Stimulated activated memory B cell treated with anti-CD40 and anti-IgM and Interleukin-4, amounts not matched to agents 10 μg/mL and 1 μg/mL and 100 μg/mL, for 72 hours (primary cell): ENCODE measurements at regions not wholly inside any gene's neighbourhood (a gene's known extent, or its start where the extent isn't known, plus 50 kb on each side); places are given as distances from the start of the nearest gene placed in this dataset.

Source experiments
- ATAC-seq: fragments of 150-1000 bp; cut with Tn5 transposase; 2 replicates; pipeline ENCODE4 v1.10.0; 2021
- H3K27ac Mint-ChIP-seq: one replicate; pipeline ENCODE4 v1.8.0; 2022; ENCODE audit warnings: mild to moderate bottlenecking, mixed read lengths
- H3K27me3 Mint-ChIP-seq: one replicate; pipeline ENCODE4 v1.8.0; 2022; ENCODE audit warnings: mixed read lengths
- H3K36me3 Mint-ChIP-seq: one replicate; pipeline ENCODE4 v1.8.0; 2022; ENCODE audit warnings: mixed read lengths
- H3K4me1 Mint-ChIP-seq: one replicate; pipeline ENCODE4 v1.8.0; 2022; ENCODE audit warnings: mixed read lengths
- H3K4me3 Mint-ChIP-seq: one replicate; pipeline ENCODE4 v1.8.0; 2022; ENCODE audit warnings: mild to moderate bottlenecking, moderate library complexity, mixed read lengths
- H3K9me3 Mint-ChIP-seq: one replicate; pipeline ENCODE4 v1.8.0; 2022; ENCODE audit warnings: mixed read lengths

GRCh38 chr5:162282191-162282590 lies 214.6 kb downstream of the GABRG2 start:
- no peak for ATAC-seq
- peaks cover 6% of the 10 kb centered on the region for H3K9me3 Mint-ChIP-seq
- no peak overlapping the region for H3K4me3 Mint-ChIP-seq
- no peaks in the 10 kb centered on the region for H3K27me3 Mint-ChIP-seq
- H3K4me1 Mint-ChIP-seq, result no peaks in the 10 kb centered on the region
- H3K36me3 Mint-ChIP-seq, result no peaks in the 10 kb centered on the region
- H3K27ac Mint-ChIP-seq, result no peak overlapping the region

- no peak overlapping the region for H3K4me3 Mint-ChIP-seq
- H3K4me1 Mint-ChIP-seq, result no peaks in the 10 kb centered on the region
- ATAC-seq, result no peak
- no peaks in the 10 kb centered on the region for H3K27me3 Mint-ChIP-seq
- no peaks in the 10 kb centered on the region for H3K36me3 Mint-ChIP-seq
- peaks cover 3% of the 10 kb centered on the region for H3K9me3 Mint-ChIP-seq
- H3K27ac Mint-ChIP-seq, result no peak overlapping the region
Observed at GRCh38 chr5:162283609-162284008, 216.0 kb downstream of the GABRG2 start.

GRCh38 chr5:162288647-162289296 lies 221.2 kb downstream of the GABRG2 start:
- H3K36me3 Mint-ChIP-seq, result no peaks in the 10 kb centered on the region
- no peaks in the 10 kb centered on the region for H3K27me3 Mint-ChIP-seq
- no peak for ATAC-seq
- no peaks in the 10 kb centered on the region for H3K9me3 Mint-ChIP-seq
- no peak overlapping the region for H3K4me3 Mint-ChIP-seq
- H3K27ac Mint-ChIP-seq, result no peak overlapping the region
- H3K4me1 Mint-ChIP-seq, result no peaks in the 10 kb centered on the region

- H3K27me3 Mint-ChIP-seq, result no peaks in the 10 kb centered on the region
- no peaks in the 10 kb centered on the region for H3K9me3 Mint-ChIP-seq
- no peak overlapping the region for H3K4me3 Mint-ChIP-seq
- H3K4me1 Mint-ChIP-seq, result no peaks in the 10 kb centered on the region
- no peak overlapping the region for H3K27ac Mint-ChIP-seq
- H3K36me3 Mint-ChIP-seq, result no peaks in the 10 kb centered on the region
- ATAC-seq, result no peak
Observed at GRCh38 chr5:162289489-162289888, 221.9 kb downstream of the GABRG2 start.

GRCh38 chr5:162299793-162300192 lies 232.2 kb downstream of the GABRG2 start:
- Mint-ChIP-seq H3K4me3 (no peak overlapping the region), H3K4me1 (no peaks in the 10 kb centered on the region), H3K9me3 (peaks cover 3% of the 10 kb centered on the region), H3K27ac (no peak overlapping the region), H3K36me3 (no peaks in the 10 kb centered on the region), H3K27me3 (no peaks in the 10 kb centered on the region)
- ATAC-seq, result no peak

- no peak overlapping the region for H3K4me3 Mint-ChIP-seq
- no peaks in the 10 kb centered on the region for H3K4me1 Mint-ChIP-seq
- H3K9me3 Mint-ChIP-seq, result peaks cover 4% of the 10 kb centered on the region
- ATAC-seq, result no peak
- no peaks in the 10 kb centered on the region for H3K36me3 Mint-ChIP-seq
- no peaks in the 10 kb centered on the region for H3K27me3 Mint-ChIP-seq
- no peak overlapping the region for H3K27ac Mint-ChIP-seq
Observed at GRCh38 chr5:162301356-162301755, 233.8 kb downstream of the GABRG2 start.

- Mint-ChIP-seq H3K4me1 (no peaks in the 10 kb centered on the region), H3K9me3 (peaks cover 5% of the 10 kb centered on the region), H3K27me3 (no peaks in the 10 kb centered on the region), H3K27ac (no peak overlapping the region), H3K36me3 (no peaks in the 10 kb centered on the region), H3K4me3 (no peak overlapping the region)
- ATAC-seq, result no peak
Observed at GRCh38 chr5:162323466-162323865, 255.9 kb downstream of the GABRG2 start.

- Mint-ChIP-seq H3K27me3 (no peaks in the 10 kb centered on the region), H3K9me3 (peaks cover 5% of the 10 kb centered on the region), H3K4me3 (no peak overlapping the region), H3K27ac (no peak overlapping the region), H3K36me3 (no peaks in the 10 kb centered on the region), H3K4me1 (no peaks in the 10 kb centered on the region)
- ATAC-seq, result no peak
Observed at GRCh38 chr5:162324328-162324727, 256.8 kb downstream of the GABRG2 start.

- H3K9me3 Mint-ChIP-seq, result peaks cover 5% of the 10 kb centered on the region
- H3K4me1 Mint-ChIP-seq, result no peaks in the 10 kb centered on the region
- no peak overlapping the region for H3K27ac Mint-ChIP-seq
- no peak for ATAC-seq
- H3K4me3 Mint-ChIP-seq, result no peak overlapping the region
- H3K27me3 Mint-ChIP-seq, result no peaks in the 10 kb centered on the region
- H3K36me3 Mint-ChIP-seq, result no peaks in the 10 kb centered on the region
Observed at GRCh38 chr5:162325143-162325727, 257.7 kb downstream of the GABRG2 start.

GRCh38 chr5:162334944-162335343 lies 267.4 kb downstream of the GABRG2 start:
- Mint-ChIP-seq H3K4me1 (no peaks in the 10 kb centered on the region), H3K9me3 (peaks cover 2% of the 10 kb centered on the region), H3K27me3 (no peaks in the 10 kb centered on the region), H3K4me3 (no peak overlapping the region), H3K27ac (no peak overlapping the region), H3K36me3 (no peaks in the 10 kb centered on the region)
- ATAC-seq, result no peak

- Mint-ChIP-seq H3K9me3 (peaks cover 6% of the 10 kb centered on the region), H3K36me3 (no peaks in the 10 kb centered on the region), H3K4me3 (no peak overlapping the region), H3K27ac (no peak overlapping the region), H3K4me1 (no peaks in the 10 kb centered on the region), H3K27me3 (no peaks in the 10 kb centered on the region)
- no peak for ATAC-seq
Observed at GRCh38 chr5:162360373-162360931, 292.9 kb downstream of the GABRG2 start.

GRCh38 chr5:162372256-162372655 lies 304.7 kb downstream of the GABRG2 start:
- Mint-ChIP-seq H3K4me1 (no peaks in the 10 kb centered on the region), H3K9me3 (peaks cover 26% of the 10 kb centered on the region), H3K4me3 (no peak overlapping the region), H3K27ac (no peak overlapping the region), H3K27me3 (no peaks in the 10 kb centered on the region), H3K36me3 (no peaks in the 10 kb centered on the region)
- no peak for ATAC-seq

- H3K36me3 Mint-ChIP-seq, result no peaks in the 10 kb centered on the region
- ATAC-seq, result no peak
Observed at GRCh38 chr5:162377895-162378294, 310.3 kb downstream of the GABRG2 start.

GRCh38 chr5:162382839-162383238 lies 315.3 kb downstream of the GABRG2 start:
- H3K36me3 Mint-ChIP-seq, result no peaks in the 10 kb centered on the region
- H3K9me3 Mint-ChIP-seq, result peaks cover 7% of the 10 kb centered on the region
- no peaks in the 10 kb centered on the region for H3K27me3 Mint-ChIP-seq
- ATAC-seq, result no peak
- no peak overlapping the region for H3K4me3 Mint-ChIP-seq
- no peak overlapping the region for H3K27ac Mint-ChIP-seq
- no peaks in the 10 kb centered on the region for H3K4me1 Mint-ChIP-seq

More at GRCh38 chr5:162377895-162378294, 310.3 kb downstream of the GABRG2 start:
- Mint-ChIP-seq H3K27me3 (no peaks in the 10 kb centered on the region), H3K27ac (no peak overlapping the region), H3K4me1 (no peaks in the 10 kb centered on the region), H3K4me3 (no peak overlapping the region), H3K9me3 (peaks cover 2% of the 10 kb centered on the region)

GRCh38 chr5:162384225-162384624 lies 316.7 kb downstream of the GABRG2 start:
- Mint-ChIP-seq H3K4me3 (no peak overlapping the region), H3K9me3 (peaks cover 5% of the 10 kb centered on the region)
- no peak for ATAC-seq

GRCh38 chr5:162391833-162392232 lies 324.3 kb downstream of the GABRG2 start:
- Mint-ChIP-seq H3K4me3 (no peak overlapping the region), H3K36me3 (no peaks in the 10 kb centered on the region), H3K27ac (no peak overlapping the region), H3K9me3 (peaks cover 13% of the 10 kb centered on the region), H3K4me1 (no peaks in the 10 kb centered on the region), H3K27me3 (no peaks in the 10 kb centered on the region)
- no peak for ATAC-seq

More at GRCh38 chr5:162384225-162384624, 316.7 kb downstream of the GABRG2 start:
- Mint-ChIP-seq H3K27me3 (no peaks in the 10 kb centered on the region), H3K4me1 (no peaks in the 10 kb centered on the region), H3K36me3 (no peaks in the 10 kb centered on the region), H3K27ac (no peak overlapping the region)
